GM10266 (cell line): ENCODE measurements at regions not wholly inside any gene's neighbourhood (a gene's known extent, or its start where the extent isn't known, plus 50 kb on each side); places are given as distances from the start of the nearest gene placed in this dataset.
"Not testable (repeated sequence)": the region's sequence is repeated elsewhere in the genome, so short reads cannot be mapped to it uniquely, and the experiment has no call there.

Source experiments
- DNase-seq: peaks from one replicate; pipeline ENCODE4 v3.0.0; 2012; ENCODE audit errors: extremely low spot score
- CTCF ChIP-seq: IDR thresholded peaks from 2 replicates; pipeline ENCODE4 v1.5.1; 2012; ENCODE audit warnings: mild to moderate bottlenecking, low read depth; ENCODE audit not compliant: control insufficient read depth, insufficient read depth; ENCODE audit errors: missing control alignments

DNA sequence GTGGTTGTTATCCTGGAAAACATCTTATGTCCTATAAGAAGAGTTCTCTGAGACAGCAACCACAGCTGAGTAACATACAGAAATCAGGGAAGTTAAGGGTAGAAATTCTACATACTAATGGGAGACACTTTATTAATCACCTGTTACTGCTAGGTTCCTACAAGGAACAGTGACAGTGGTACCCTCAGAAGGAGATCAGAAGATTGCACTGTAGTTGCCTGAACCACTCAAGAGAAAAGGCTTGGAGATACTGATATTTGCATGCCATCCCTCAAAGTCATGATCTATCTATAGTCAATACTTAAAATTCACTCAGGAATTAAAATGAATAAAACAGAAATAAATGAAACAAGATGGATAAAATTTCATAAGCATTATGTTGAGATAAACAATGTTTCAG is 136.0 kb downstream of the LMLN start:
- TF ChIP-seq CTCF: no peak
- no peak for DNase-seq

GRCh38 chr3:198097048-198097447 is 137.0 kb downstream of the LMLN start:
- no peak for DNase-seq
- TF ChIP-seq CTCF: no peak

- DNase-seq: not testable (repeated sequence)
These were observed 138.7 kb downstream of the LMLN start for GRCh38 chr3:198098661-198099081.

DNA sequence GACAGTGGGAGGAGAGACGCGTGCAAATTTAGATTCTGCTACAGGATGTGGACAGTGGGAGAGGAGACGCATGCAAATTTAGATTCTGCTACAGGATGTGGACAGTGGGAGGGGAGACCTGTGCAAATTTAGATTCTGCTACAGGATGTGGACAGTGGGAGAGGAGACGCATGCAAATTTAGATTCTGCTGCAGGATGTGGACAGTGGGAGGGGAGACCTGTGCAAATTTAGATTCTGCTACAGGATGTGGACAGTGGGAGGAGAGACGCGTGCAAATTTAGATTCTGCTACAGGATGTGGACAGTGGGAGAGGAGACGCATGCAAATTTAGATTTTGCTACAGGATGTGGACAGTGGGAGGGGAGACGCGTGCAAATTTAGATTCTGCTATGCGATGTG is 143.1 kb downstream of the LMLN start:
- DNase-seq: not testable (repeated sequence)

GRCh38 chr3:198106265-198106664 is 146.2 kb downstream of the LMLN start:
- no peak for DNase-seq
- no peak for TF ChIP-seq CTCF

- DNase-seq: no peak
These were observed 148.1 kb downstream of the LMLN start for GRCh38 chr3:198107840-198108734.

GRCh38 chr3:198109883-198110282 is 149.9 kb downstream of the LMLN start:
- no peak for TF ChIP-seq CTCF
- DNase-seq: no peak

More at GRCh38 chr3:198107840-198108734, 148.1 kb downstream of the LMLN start:
- TF ChIP-seq CTCF: no peak

DNA sequence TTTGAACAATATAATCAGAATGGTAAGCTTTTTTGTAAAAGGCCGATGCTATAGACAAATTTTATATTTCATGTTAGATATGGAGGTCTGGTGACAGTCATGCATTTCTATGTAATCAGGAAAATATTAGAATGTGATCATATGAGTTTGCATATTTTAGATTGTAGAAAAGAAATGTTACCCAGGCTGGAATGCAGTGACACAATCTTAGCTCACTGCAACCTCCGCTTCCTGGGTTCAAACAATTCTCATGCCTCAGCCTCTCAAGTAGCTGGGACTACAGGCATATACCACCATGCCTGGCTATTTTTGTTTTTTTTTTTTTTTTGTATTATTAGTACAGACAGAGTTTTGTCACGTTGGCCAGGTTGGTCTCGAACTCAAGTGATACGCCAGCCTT is 152.0 kb downstream of the LMLN start:
- TF ChIP-seq CTCF: no peak
- no peak for DNase-seq
